GM21619 (cell line): ENCODE measurements at regions not wholly inside any gene's neighbourhood (a gene's known extent, or its start where the extent isn't known, plus 50 kb on each side); places are given as distances from the start of the nearest gene placed in this dataset.
"Not testable (repeated sequence)": the region's sequence is repeated elsewhere in the genome, so short reads cannot be mapped to it uniquely, and the experiment has no call there.

ENCODE experiments used
- ATAC-seq: cut with Tn5 transposase; IDR thresholded peaks from one replicate; pipeline ENCODE4 v1.9.1; 2021; ENCODE audit not compliant: unreplicated experiment

GRCh38 chr6:4274382-4275082 lies 139.2 kb upstream of the ECI2 start:
- ATAC-seq: no peak

- no peak for ATAC-seq
Observed at GRCh38 chr6:4272996-4273395, 137.6 kb upstream of the ECI2 start.

GRCh38 chr6:4271761-4272470 lies 136.5 kb upstream of the ECI2 start:
- ATAC-seq: no peak

GRCh38 chr6:4270776-4271175 lies 135.4 kb upstream of the ECI2 start:
- ATAC-seq: no peak

GRCh38 chr6:4270001-4270400 lies 134.6 kb upstream of the ECI2 start:
- no peak for ATAC-seq

- ATAC-seq: no peak
Observed at GRCh38 chr6:4268171-4268570, 132.8 kb upstream of the ECI2 start.

- no peak for ATAC-seq
Observed at GRCh38 chr6:4265740-4266139, 130.4 kb upstream of the ECI2 start.

- no peak for ATAC-seq
Observed at GRCh38 chr6:4264601-4265000, 129.2 kb upstream of the ECI2 start.

- no peak for ATAC-seq
Observed at GRCh38 chr6:4264081-4264480, 128.7 kb upstream of the ECI2 start.

- no peak for ATAC-seq
Observed at GRCh38 chr6:4262526-4262925, 127.2 kb upstream of the ECI2 start.

- no peak for ATAC-seq
Observed at GRCh38 chr6:4259391-4259790, 124.0 kb upstream of the ECI2 start.

GRCh38 chr6:4258733-4259132 lies 123.4 kb upstream of the ECI2 start:
- no peak for ATAC-seq

- ATAC-seq: no peak
Observed at GRCh38 chr6:4256969-4257368, 121.6 kb upstream of the ECI2 start.

- ATAC-seq: no peak
Observed at GRCh38 chr6:4253604-4254231, 118.3 kb upstream of the ECI2 start.

GRCh38 chr6:4252445-4252844 lies 117.1 kb upstream of the ECI2 start:
- ATAC-seq: not testable (repeated sequence)

- ATAC-seq: no peak
Observed at GRCh38 chr6:4250645-4251044, 115.3 kb upstream of the ECI2 start.

GRCh38 chr6:4243832-4244231 lies 108.5 kb upstream of the ECI2 start:
- not testable (repeated sequence) for ATAC-seq

- no peak for ATAC-seq
Observed at GRCh38 chr6:4243237-4243636, 107.9 kb upstream of the ECI2 start.

- ATAC-seq: no peak
Observed at GRCh38 chr6:4242601-4243000, 107.2 kb upstream of the ECI2 start.

- ATAC-seq: no peak
Observed at GRCh38 chr6:4240148-4240547, 104.8 kb upstream of the ECI2 start.

- ATAC-seq: no peak
Observed at GRCh38 chr6:4225161-4225872, 89.9 kb upstream of the ECI2 start.
